ENCODE measurements at regions not wholly inside any gene's neighbourhood (a gene's known extent, or its start where the extent isn't known, plus 50 kb on each side); places are given as distances from the start of the nearest gene placed in this dataset.
A peak's percentile ranks its signal among the peaks of the same experiment; 100 is the strongest.

DNA sequence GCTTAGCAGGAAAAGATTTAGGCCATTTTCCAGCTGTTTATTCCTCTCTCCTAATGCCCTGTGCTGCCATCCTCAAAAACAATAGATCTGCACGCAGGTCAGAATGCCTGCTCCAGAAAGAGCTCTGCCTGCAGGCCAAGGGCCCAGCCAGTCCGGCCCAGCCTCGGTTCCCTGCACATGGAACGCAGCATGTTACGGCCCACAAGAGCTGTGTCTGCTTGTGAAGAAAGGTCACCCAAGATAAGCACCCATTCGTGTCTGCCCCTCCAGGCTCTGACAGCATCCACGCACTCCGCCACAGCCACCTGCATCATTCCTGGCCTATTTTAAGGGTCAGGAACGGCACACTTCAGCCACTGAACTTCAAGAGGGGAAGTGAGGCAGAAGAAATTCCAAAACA, 152.2 kb downstream of the SPATA19 start:
- DNase-seq: no peak

- DNase-seq: no peak
Measured at GRCh38 chr11:133692126-133692934, 153.0 kb downstream of the SPATA19 start.

DNA sequence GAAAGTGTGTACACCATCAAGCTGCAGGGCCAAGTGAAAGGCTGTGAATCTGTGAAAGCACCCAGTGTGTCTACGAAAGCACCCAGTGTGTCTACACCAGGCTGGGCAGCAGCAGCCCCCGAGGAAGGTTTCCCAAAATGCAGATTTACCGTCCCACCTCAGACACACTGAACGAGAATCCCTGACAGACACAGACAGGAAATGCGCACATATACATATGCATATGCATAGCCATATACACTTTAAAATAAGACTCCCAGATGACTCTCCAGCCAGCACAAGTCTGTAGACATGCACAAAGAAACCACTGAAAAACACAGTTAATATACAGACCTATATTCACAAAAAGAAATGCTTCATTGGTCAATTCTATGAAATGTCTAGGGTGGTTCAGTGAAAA, 155.5 kb upstream of the OPCML start:
- DNase-seq: no peak

- DNase-seq: peak; percentile 70
Measured at GRCh38 chr11:133681901-133682300, 149.6 kb upstream of the OPCML start.

GRCh38 chr11:133679896-133680295, 147.6 kb upstream of the OPCML start:
- DNase-seq: no peak

DNA sequence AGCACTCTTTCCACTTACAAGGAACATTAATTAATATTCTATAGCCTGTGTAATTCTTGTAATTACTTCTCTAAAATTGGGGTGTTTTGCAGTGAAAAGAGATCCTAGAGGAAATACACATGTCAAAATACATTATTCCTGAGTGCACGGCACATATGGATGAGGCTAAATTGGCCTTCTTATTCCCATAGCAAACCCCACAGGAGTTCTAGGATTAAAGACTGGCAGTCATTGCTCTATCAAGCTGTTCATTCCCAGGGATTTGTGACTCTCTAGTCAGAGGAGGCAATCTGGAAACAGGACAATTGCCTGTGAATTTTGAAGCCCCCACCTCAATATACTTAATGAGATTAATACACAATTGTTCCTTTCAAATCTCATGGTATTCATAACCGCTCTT, 145.9 kb upstream of the OPCML start:
- no peak for DNase-seq

GRCh38 chr11:133677387-133677786, 145.1 kb upstream of the OPCML start:
- DNase-seq: no peak

DNA sequence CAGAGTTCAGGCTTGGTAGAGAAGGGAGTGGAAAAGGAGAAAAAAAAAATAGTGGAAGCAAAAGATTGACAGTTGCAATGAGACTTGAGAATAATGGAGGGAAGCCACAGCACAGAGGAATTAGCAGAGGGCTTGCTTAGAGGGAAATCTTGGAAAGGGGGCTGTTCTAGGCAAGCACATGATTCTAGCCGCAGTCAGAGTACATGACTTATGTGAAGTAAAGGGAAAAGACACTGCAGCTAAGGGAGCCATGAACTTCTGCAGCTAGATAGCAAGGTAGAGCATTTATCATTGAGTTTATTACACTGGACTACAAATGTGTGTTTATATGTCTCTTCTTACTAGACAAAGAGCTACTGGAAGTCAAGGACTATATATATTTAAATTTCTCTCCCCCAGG, 144.0 kb upstream of the OPCML start:
- DNase-seq: no peak

DNA sequence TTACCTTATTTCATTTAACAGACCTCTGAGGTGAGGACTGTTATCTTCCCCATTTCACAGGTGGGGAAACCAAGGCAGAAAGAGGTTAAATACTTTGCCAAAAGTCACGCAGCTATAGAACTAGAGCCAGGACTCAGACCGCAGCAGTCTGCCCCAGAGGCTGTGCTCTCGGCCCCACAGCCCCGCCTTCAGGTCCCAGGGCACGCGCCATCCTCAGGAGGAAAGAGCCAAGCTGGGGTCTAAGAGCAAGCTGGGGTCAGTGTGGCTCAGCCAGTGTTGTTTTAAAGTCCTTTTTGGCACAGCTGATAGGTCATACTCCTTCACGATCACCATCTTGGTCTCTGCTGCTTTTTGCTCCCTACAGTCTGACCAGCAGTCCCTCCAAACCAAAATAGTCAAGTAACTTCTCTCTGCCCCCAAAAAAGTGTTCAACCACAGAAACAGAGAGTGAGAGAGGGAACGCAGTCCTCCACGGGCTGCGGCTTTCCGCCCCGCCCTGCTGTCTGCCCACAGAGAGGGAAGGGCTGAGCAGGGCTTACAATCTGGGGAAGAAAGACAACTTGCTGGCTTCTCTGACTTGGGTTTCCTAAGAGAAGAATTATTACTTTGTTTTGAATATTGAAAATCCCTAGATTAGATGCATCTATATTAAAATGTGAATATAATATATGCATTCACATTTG, 137.2 kb upstream of the OPCML start:
- DNase-seq: no peak

GRCh38 chr11:133663135-133663985, 131.1 kb upstream of the OPCML start:
- no peak for DNase-seq

GRCh38 chr11:133661846-133662245, 129.5 kb upstream of the OPCML start:
- no peak for DNase-seq

- no peak for DNase-seq
Measured at GRCh38 chr11:133660202-133660568, 127.9 kb upstream of the OPCML start.

- no peak for DNase-seq
Measured at GRCh38 chr11:133659538-133660201, 127.4 kb upstream of the OPCML start.

DNA sequence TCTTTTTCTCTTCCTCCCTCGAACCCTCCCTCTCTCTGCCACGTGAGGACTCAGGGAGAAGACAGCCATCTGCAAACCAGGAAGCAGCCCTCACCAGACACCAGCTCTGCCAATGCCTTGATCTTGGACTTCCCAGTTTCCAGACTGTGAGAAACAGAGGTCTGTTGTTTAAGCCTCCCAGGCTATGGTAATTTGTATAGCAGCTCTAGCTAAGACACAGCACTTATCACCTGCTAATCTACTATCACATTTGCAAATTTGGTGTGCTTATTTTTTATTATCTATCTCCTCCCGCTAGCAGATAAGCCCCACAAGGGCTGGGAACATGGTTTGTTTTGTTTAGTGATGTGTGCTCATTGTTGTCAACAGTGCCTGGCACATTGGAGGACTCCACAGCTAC, 124.8 kb upstream of the OPCML start:
- no peak for DNase-seq

DNA sequence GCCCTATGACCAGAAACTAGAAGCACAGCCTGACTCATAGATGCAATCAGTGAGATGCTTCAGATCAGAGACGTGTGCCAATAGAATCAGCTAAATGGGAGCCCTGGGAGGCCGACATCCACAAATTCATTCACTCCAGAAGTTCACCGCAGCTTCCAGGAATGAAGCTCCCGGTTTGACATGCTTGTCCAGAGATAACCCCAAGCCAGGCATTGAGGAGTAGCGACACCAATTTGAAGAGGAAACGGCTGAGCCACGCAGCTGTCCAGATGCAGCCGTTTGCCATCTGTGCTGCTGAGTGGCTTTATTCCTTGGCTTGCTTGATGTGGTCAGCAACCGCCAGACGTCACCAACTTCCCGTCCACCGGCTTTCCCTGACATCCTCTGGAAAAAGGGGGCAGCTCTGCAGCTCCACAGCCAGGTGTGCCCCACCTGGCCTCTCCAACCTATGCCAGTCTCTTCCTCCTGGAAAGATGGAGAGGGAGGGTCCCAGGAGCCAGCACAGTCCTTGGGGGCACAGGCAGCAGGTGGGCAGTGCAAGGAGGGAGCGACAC, 123.9 kb upstream of the OPCML start:
- DNase-seq: no peak

DNA sequence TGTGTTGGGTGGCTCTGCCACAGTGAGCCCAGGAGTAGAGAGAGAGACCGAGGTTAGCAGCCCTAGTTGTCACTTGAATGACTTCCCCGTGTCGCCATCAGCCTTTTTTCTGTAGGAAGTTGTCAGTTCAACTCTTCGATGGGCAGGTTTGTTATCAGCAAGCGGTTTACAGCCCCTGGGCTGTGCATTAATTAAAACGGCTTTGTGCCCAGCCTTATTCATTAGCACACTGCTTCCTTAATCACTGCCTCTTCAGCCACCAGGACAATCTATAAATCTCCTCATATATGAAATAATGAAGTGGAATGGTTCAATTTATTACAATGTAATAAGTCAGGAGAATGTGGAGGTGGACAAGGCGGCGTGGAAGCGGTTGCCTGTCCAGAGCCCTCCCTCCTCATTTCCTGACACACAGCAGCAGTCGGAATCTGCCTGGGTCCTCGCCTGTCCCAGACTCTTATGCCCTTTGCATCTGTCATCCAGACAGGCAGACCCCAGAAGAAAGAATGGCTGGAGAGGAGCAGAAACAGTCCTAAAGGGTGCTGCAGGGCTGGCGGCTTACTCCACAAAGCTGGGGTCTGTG, 122.4 kb upstream of the OPCML start:
- DNase-seq: no peak

DNA sequence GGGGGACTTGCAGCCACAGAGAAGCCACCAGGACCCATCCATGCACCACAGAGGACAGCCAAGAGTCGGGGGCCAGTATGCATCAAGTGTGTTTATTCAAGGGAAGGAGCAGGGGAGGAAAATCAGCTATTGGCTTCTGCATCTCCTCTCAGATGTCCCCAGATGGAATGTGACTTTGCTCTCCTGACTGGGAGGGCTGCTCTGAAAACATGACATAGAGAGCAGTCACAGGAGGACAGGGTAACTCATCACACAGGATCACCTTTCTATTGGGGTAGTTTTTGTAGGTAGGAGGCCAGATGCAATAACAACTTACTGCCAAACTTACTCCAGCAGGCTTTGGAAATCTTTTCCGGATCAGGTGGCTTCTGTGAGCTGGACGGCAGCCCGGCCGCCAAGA, 121.0 kb upstream of the OPCML start:
- no peak for DNase-seq

- DNase-seq: no peak
Measured at GRCh38 chr11:133650082-133650481, 117.8 kb upstream of the OPCML start.

DNA sequence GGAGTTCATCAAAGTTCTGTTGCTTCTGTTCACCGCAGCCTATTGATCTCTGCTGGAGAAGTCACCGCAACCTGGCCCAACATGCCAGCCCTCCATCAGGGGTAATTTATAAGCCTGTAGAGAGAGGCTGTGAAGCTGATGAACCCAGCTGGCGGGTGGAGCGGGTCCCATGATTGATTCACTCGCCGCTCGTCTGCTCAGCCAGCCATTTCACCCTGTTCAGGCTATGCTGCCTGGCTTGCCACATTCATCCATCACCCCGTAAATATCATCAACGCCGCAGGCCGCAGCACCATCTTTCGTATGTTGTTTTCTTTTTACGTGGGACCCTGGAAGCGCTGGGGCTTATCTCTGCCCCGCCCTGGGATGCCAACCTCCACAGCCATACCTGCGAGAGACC, 116.7 kb upstream of the OPCML start:
- no peak for DNase-seq

- DNase-seq: no peak
Measured at GRCh38 chr11:133639408-133639807, 107.1 kb upstream of the OPCML start.

- no peak for DNase-seq
Measured at GRCh38 chr11:133638921-133639320, 106.6 kb upstream of the OPCML start.

- no peak for DNase-seq
Measured at GRCh38 chr11:133636711-133637355, 104.5 kb upstream of the OPCML start.
